Thymus (tissue), 11 donors: ENCODE measurements at regions not wholly inside any gene's neighbourhood (a gene's known extent, or its start where the extent isn't known, plus 50 kb on each side); places are given as distances from the start of the nearest gene placed in this dataset.

ENCODE experiments used
- DNase-seq, 9 donors: peaks; one replicate each; pipeline ENCODE4 v3.0.0-alpha.2; 2013; ENCODE audit warnings: low spot score in 9 of 9, low read depth in 6 of 9, missing footprints in 1 of 9
- H3K27ac ChIP-seq, 2 donors: one replicate each; pipeline ENCODE4 v1.5.1; 2013; ENCODE audit warnings: control low read depth in 1 of 2, low read depth in 1 of 2, low read length in 1 of 2, mild to moderate bottlenecking in 1 of 2, moderate library complexity in 1 of 2
- H3K27me3 ChIP-seq, 2 donors: one replicate each; pipeline ENCODE4 v1.5.1; 2013; ENCODE audit warnings: low read length in 1 of 2; ENCODE audit not compliant: control insufficient read depth in 2 of 2, insufficient read depth in 1 of 2
- H3K36me3 ChIP-seq, 2 donors: one replicate each; pipeline ENCODE4 v1.5.1; 2013; ENCODE audit warnings: low read length in 1 of 2, mild to moderate bottlenecking in 1 of 2, moderate library complexity in 1 of 2; ENCODE audit not compliant: control insufficient read depth in 2 of 2, insufficient read depth in 2 of 2
- H3K4me1 ChIP-seq, 2 donors: one replicate each; pipeline ENCODE4 v1.5.1; 2013; ENCODE audit warnings: low read length in 2 of 2; ENCODE audit not compliant: control insufficient read depth in 2 of 2, insufficient read depth in 2 of 2
- H3K4me3 ChIP-seq, 2 donors: one replicate each; pipeline ENCODE4 v1.5.1; 2013; ENCODE audit warnings: low read length in 2 of 2, control low read depth in 1 of 2, mild to moderate bottlenecking in 1 of 2
- H3K9me3 ChIP-seq, 2 donors: one replicate each; pipeline ENCODE4 v1.5.1; 2013; ENCODE audit warnings: low read length in 1 of 2, mild to moderate bottlenecking in 1 of 2; ENCODE audit not compliant: control insufficient read depth in 2 of 2, insufficient read depth in 1 of 2
- WGBS: extraction: QIAGEN DNeasy Blood & Tissue Kit; methylation state at CpG from one replicate; pipeline ENCODE4 v1.1.7; 2013; 5-methylcytosine and 5-hydroxymethylcytosine counted together
- donor health status: healthy.

GRCh38 chr20:24868959-24869358 lies 80.1 kb upstream of the CST7 start:
- DNase-seq = no peak
- Histone ChIP-seq H3K27me3 (peaks cover 0 to 2% of the 10 kb centered on the region in 2 donors), H3K27ac (no peak overlapping the region), H3K9me3 (peaks cover 0 to 14% of the 10 kb centered on the region in 2 donors), H3K36me3 (no peaks in the 10 kb centered on the region), H3K4me1 (peaks cover 0 to 6% of the 10 kb centered on the region in 2 donors), H3K4me3 (no peak overlapping the region)
- WGBS = 81% methylated on average over 6 of the region's 6 CpGs

DNA sequence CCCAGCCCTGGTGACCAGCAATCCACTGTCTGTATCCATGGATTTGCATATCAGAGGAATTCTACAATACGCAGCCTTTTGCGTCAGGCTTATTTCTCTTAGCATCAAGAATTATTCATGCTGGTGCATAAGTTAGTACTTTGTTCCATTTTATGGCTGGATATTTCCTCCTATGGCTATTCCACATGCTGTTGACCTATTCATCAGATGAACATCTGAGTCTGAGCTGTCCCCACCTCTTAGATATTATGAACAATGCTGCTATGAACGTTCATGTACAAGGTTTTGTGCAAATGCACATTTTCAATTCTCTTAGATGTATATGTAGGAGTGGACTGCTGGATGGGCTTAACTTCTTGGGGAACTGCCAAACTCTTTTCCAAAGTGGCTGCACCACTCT lies 79.0 kb upstream of the CST7 start:
- 96% methylated on average over 3 of the region's 3 CpGs for WGBS
- no peak for DNase-seq
- peaks cover 0 to 6% of the 10 kb centered on the region in 2 donors for H3K4me1 ChIP-seq
- peaks cover 0 to 2% of the 10 kb centered on the region in 2 donors for H3K27me3 ChIP-seq
- no peak overlapping the region for H3K4me3 ChIP-seq
- H3K27ac ChIP-seq = no peak overlapping the region
- H3K36me3 ChIP-seq = no peaks in the 10 kb centered on the region
- peaks cover 0 to 8% of the 10 kb centered on the region in 2 donors for H3K9me3 ChIP-seq

DNA sequence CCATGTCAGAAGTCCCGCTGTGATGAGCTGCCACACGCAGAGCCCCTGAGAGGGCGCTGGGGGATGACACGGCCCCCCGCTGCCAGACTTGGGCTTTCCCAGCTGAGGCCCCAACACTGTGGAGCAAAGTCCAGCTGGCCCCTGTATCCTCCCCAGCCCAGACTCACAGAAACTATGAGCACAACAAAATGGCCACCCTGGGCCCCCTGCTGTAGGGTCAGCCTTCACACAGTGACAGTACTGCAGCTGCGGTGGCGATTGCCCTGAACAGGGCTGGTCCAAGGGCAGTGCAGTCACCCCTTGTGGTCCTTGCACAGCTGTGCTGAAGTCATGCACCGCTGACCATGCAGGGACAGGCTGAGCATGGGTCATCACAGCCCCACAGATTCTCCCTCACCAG lies 78.2 kb upstream of the CST7 start:
- DNase-seq = no peak
- Histone ChIP-seq H3K27me3 (peaks cover 0 to 2% of the 10 kb centered on the region in 2 donors), H3K27ac (no peak overlapping the region), H3K9me3 (no peaks in the 10 kb centered on the region), H3K4me1 (peaks cover 0 to 6% of the 10 kb centered on the region in 2 donors), H3K4me3 (no peak overlapping the region), H3K36me3 (no peaks in the 10 kb centered on the region)
- WGBS = 96% methylated on average over 8 of the region's 8 CpGs

DNA sequence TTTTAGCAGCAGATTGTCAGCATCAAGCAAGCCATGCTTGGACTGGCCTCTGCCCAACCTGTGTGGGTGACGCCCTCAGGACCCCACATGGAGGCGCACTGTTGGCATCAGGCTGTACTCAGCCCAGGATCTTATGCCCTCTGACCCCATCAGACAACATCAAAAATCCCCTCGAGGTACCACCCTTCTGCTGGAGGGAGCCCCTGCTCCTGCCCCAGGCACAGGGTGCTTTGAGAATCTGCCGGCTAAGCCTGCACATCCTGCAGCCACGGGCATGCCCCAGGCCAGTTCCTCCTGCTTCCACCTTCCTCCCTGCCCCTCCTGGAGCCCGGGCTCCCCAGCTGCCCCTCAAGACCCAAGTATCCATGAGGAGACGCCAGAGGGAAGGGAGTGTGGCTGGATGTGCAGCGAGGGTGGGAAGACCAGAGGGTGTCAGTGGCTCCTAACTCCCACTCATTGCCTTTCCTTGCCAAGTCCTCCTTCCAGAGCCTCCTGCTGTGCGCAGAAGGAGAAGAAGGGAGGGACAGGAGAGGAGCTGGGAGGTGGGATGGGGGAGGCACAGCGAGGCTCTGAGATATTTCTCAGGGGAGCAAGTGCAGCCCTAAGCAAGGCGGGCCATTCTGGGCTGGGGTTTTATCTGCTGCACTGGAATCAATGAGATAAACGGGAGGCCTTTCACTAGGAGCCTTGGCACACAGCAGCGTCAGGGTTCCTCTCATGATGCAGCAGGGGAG lies 77.4 kb upstream of the CST7 start:
- Histone ChIP-seq H3K4me1 (peaks cover 0 to 6% of the 10 kb centered on the region in 2 donors), H3K27me3 (peaks cover 0 to 2% of the 10 kb centered on the region in 2 donors), H3K27ac (no peak overlapping the region), H3K36me3 (no peaks in the 10 kb centered on the region), H3K9me3 (no peaks in the 10 kb centered on the region), H3K4me3 (no peak overlapping the region)
- WGBS = 93% methylated on average over 13 of the region's 13 CpGs
- DNase-seq = no peak

DNA sequence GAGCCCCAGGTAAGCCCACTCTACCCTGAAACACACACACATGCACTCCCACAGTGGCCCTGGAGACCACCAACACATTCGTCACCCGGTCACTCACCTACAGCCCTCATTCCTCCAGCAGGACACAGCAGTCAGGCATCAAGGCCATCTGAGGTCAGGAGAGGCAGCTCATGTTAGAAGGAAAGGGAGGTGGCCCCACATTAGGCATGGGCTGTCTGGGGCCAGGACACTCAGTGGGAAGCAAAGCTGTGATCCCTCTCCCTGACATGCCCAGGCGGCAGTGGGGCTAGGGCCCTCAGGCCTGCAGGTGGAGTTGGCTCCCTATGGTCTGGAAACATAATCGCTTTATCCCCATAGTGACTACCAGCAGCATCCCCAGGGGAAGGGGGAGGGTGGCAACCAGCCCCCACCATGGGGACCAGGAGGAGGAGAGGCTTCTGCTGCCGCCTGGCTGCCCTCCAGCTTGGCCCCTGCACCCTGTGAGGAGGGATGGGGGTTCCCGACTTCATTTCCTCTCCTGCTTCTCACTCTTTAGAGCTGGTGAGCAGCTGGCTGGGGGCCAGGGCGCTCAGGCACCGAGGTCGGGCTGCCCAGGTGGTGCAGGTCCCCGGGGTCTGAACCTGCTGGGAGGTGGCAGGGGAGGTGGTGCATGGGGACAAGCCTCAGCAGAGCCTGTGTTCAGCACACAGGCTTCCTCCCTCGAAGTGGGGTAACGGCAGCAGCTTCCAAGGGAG lies 76.6 kb upstream of the CST7 start:
- peaks cover 0 to 6% of the 10 kb centered on the region in 2 donors for H3K4me1 ChIP-seq
- no peaks in the 10 kb centered on the region for H3K36me3 ChIP-seq
- H3K27ac ChIP-seq = no peak overlapping the region
- H3K9me3 ChIP-seq = no peaks in the 10 kb centered on the region
- DNase-seq = peak in 1 of 9 donors; percentile 29
- no peak overlapping the region for H3K4me3 ChIP-seq
- peaks cover 0 to 2% of the 10 kb centered on the region in 2 donors for H3K27me3 ChIP-seq
- 33% methylated on average over 12 of the region's 12 CpGs for WGBS

GRCh38 chr20:24873025-24873620 lies 75.9 kb upstream of the CST7 start:
- H3K4me3 ChIP-seq = no peak overlapping the region
- H3K27me3 ChIP-seq = peaks cover 0 to 2% of the 10 kb centered on the region in 2 donors
- H3K36me3 ChIP-seq = no peaks in the 10 kb centered on the region
- H3K27ac ChIP-seq = no peak overlapping the region
- H3K9me3 ChIP-seq = no peaks in the 10 kb centered on the region
- no peak for DNase-seq
- 56% methylated on average over 26 of the region's 26 CpGs for whole genome bisulfite sequencing
- peaks cover 0 to 6% of the 10 kb centered on the region in 2 donors for H3K4me1 ChIP-seq

GRCh38 chr20:24875078-24875477 lies 74.0 kb upstream of the CST7 start:
- H3K27ac ChIP-seq = no peak overlapping the region
- no peak for DNase-seq
- no peak overlapping the region for H3K4me3 ChIP-seq
- no peaks in the 10 kb centered on the region for H3K36me3 ChIP-seq
- H3K9me3 ChIP-seq = no peaks in the 10 kb centered on the region
- peaks cover 0 to 2% of the 10 kb centered on the region in 2 donors for H3K27me3 ChIP-seq
- H3K4me1 ChIP-seq = peaks cover 0 to 6% of the 10 kb centered on the region in 2 donors
- WGBS = 91% methylated on average over 7 of the region's 7 CpGs

DNA sequence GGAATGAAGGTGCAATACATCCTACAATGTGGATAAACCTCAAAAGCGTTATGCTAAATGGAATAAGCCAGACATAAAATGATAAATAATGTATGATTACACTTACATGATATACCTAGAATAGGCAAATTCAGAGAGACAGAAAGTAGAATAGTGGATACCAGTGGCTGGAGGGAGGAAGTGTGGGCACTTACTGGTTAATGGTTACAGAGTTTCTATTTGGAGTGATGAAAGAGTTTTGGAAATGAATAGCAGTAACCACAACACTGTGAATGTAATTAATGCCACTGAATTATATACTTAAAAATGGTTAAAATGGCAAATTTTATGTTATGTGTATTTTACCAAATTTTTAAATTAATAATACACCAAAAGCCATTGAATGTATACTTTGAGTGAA lies 71.4 kb upstream of the CST7 start:
- Histone ChIP-seq H3K9me3 (no peaks in the 10 kb centered on the region), H3K36me3 (no peaks in the 10 kb centered on the region), H3K27ac (no peak overlapping the region), H3K27me3 (peaks cover 0 to 2% of the 10 kb centered on the region in 2 donors), H3K4me3 (no peak overlapping the region), H3K4me1 (peaks cover 0 to 6% of the 10 kb centered on the region in 2 donors)
- DNase-seq = no peak
- 99% methylated on average over 1 of the region's 1 CpG for WGBS

GRCh38 chr20:24878657-24879056 lies 70.4 kb upstream of the CST7 start:
- no peak overlapping the region for H3K27ac ChIP-seq
- H3K4me3 ChIP-seq = no peak overlapping the region
- 80% methylated on average over 6 of the region's 6 CpGs for WGBS
- DNase-seq = no peak
- H3K9me3 ChIP-seq = no peaks in the 10 kb centered on the region
- no peaks in the 10 kb centered on the region for H3K27me3 ChIP-seq
- H3K4me1 ChIP-seq = no peaks in the 10 kb centered on the region
- no peaks in the 10 kb centered on the region for H3K36me3 ChIP-seq
